SK-N-SH treated with all-trans-retinoic acid at 6 μM for 48 hours (cell line): ENCODE measurements at regions not wholly inside any gene's neighbourhood (a gene's known extent, or its start where the extent isn't known, plus 50 kb on each side); places are given as distances from the start of the nearest gene placed in this dataset.
"Not testable (repeated sequence)": the region's sequence is repeated elsewhere in the genome, so short reads cannot be mapped to it uniquely, and the experiment has no call there.

Experiments
- ATAC-seq: fragments of 200-7000 bp; cut with Tn5 transposase; 3 replicates; pipeline ENCODE4 v1.9.1; 2020; ENCODE audit warnings: mild to moderate bottlenecking, moderate library complexity
- ARNTL ChIP-seq: fragments of 450-650 bp; formaldehyde crosslinking; IDR thresholded peaks from 2 replicates; pipeline ENCODE4 v1.5.0; 2020; ENCODE audit warnings: low read depth, mild to moderate bottlenecking, moderate library complexity, borderline replicate concordance
- BACH2 ChIP-seq: fragments of 250-450 bp; sonication (Bioruptor Pico); IDR thresholded peaks from 2 replicates; pipeline ENCODE4 v1.9.0; 2021; ENCODE audit warnings: mild to moderate bottlenecking, borderline replicate concordance
- CREB5 ChIP-seq: fragments of 250-450 bp; sonication (Bioruptor Pico); IDR thresholded peaks from 2 replicates; pipeline ENCODE4 v1.5.1; 2020; ENCODE audit warnings: low read depth, mild to moderate bottlenecking, moderate library complexity
- CSDC2 ChIP-seq: fragments of 250-450 bp; sonication (Bioruptor Pico); IDR thresholded peaks from 2 replicates; pipeline ENCODE4 v1.5.0; 2020; ENCODE audit warnings: mild to moderate bottlenecking, moderate library complexity
- ESRRG ChIP-seq: fragments of 250-450 bp; sonication (Bioruptor Pico); IDR thresholded peaks from 2 replicates; pipeline ENCODE4 v1.6.1; 2021; ENCODE audit warnings: mild to moderate bottlenecking
- GLIS3 ChIP-seq: fragments of 250-450 bp; sonication (Bioruptor Pico); IDR thresholded peaks from 2 replicates; pipeline ENCODE4 v1.5.0; 2020; ENCODE audit warnings: mild to moderate bottlenecking, moderate library complexity
- ISL1 ChIP-seq: fragments of 250-450 bp; sonication (Bioruptor Pico); IDR thresholded peaks from 2 replicates; pipeline ENCODE4 v2.1.2; 2022; ENCODE audit warnings: mild to moderate bottlenecking, moderate library complexity
- OSR1 ChIP-seq: fragments of 250-450 bp; sonication (Bioruptor Pico); IDR thresholded peaks from 2 replicates; pipeline ENCODE4 v1.8.0; 2022; ENCODE audit warnings: moderate library complexity, mild to moderate bottlenecking, inconsistent platforms
- POU6F1 ChIP-seq: fragments of 250-450 bp; sonication (Bioruptor Pico); IDR thresholded peaks from 2 replicates; pipeline ENCODE4 v1.8.0; 2021; ENCODE audit warnings: low read depth, mild to moderate bottlenecking, moderate library complexity, borderline replicate concordance
- PPARA ChIP-seq: fragments of 250-450 bp; sonication (Bioruptor Pico); IDR thresholded peaks from 2 replicates; pipeline ENCODE4 v1.5.0; 2020; ENCODE audit warnings: mild to moderate bottlenecking, borderline replicate concordance
- TCF4 ChIP-seq: fragments of 250-450 bp; sonication (Bioruptor Pico); IDR thresholded peaks from 2 replicates; pipeline ENCODE4 v1.8.0; 2021; ENCODE audit warnings: mild to moderate bottlenecking, moderate library complexity, borderline replicate concordance
- TOX ChIP-seq: fragments of 250-450 bp; sonication (Bioruptor Pico); IDR thresholded peaks from 2 replicates; pipeline ENCODE4 v1.8.0; 2021; ENCODE audit warnings: mild to moderate bottlenecking, moderate library complexity, borderline replicate concordance
- ZC3H10 ChIP-seq: fragments of 250-450 bp; sonication (Bioruptor Pico); IDR thresholded peaks from 2 replicates; pipeline ENCODE4 v1.5.1; 2021; ENCODE audit warnings: mild to moderate bottlenecking, moderate library complexity
- ZFP3 ChIP-seq: fragments of 250-450 bp; sonication (Bioruptor Pico); IDR thresholded peaks from 2 replicates; pipeline ENCODE4 v1.5.0; 2020; ENCODE audit warnings: mild to moderate bottlenecking, moderate library complexity
- ZFP30 ChIP-seq: fragments of 450-650 bp; formaldehyde crosslinking; IDR thresholded peaks from 2 replicates; pipeline ENCODE4 v1.5.0; 2022; ENCODE audit warnings: mild to moderate bottlenecking, moderate library complexity
- ZNF70 ChIP-seq: fragments of 450-650 bp; formaldehyde crosslinking; IDR thresholded peaks from 2 replicates; pipeline ENCODE4 v1.5.0; 2020; ENCODE audit warnings: mild to moderate bottlenecking, moderate library complexity
- ZNF8 ChIP-seq: fragments of 450-650 bp; formaldehyde crosslinking; IDR thresholded peaks from 2 replicates; pipeline ENCODE4 v1.5.0; 2020; ENCODE audit warnings: mild to moderate bottlenecking, moderate library complexity
- TF ChIP-seq, protein P1 (sequence below): fragments of 250-450 bp; sonication (Bioruptor Pico); IDR thresholded peaks from 2 replicates; pipeline ENCODE4 v1.5.0; 2020; ENCODE audit warnings: mild to moderate bottlenecking, moderate library complexity
- TF ChIP-seq, protein P2 (sequence below): fragments of 250-450 bp; sonication (Bioruptor Pico); IDR thresholded peaks from 2 replicates; pipeline ENCODE4 v1.8.0; 2020; ENCODE audit warnings: mild to moderate bottlenecking, moderate library complexity, borderline replicate concordance
- TF ChIP-seq, protein P3 (sequence below): fragments of 250-450 bp; sonication (Bioruptor Pico); IDR thresholded peaks from 2 replicates; pipeline ENCODE4 v1.5.1; 2021; ENCODE audit warnings: mild to moderate bottlenecking, moderate library complexity

DNA sequence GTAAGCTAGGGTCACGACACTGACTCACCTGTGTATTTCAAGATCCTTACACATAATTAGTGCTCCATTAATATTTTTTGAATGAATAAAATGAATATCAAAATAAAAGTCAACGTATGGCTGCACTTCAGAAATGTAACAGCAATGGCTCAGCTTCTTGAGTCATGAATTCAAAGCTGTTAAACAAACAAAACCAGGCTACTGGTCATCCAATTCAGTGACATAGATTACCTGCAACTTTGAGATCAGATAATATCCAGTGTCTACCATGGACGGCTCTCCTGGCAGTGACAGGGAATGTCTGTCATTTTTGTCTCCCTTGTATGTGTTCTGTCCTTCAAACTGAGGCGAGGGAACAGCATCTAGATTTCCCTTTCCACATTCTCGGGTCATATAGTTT, 225.6 kb downstream of the EFCAB11 start (continued):
- TF ChIP-seq, protein P1, sequence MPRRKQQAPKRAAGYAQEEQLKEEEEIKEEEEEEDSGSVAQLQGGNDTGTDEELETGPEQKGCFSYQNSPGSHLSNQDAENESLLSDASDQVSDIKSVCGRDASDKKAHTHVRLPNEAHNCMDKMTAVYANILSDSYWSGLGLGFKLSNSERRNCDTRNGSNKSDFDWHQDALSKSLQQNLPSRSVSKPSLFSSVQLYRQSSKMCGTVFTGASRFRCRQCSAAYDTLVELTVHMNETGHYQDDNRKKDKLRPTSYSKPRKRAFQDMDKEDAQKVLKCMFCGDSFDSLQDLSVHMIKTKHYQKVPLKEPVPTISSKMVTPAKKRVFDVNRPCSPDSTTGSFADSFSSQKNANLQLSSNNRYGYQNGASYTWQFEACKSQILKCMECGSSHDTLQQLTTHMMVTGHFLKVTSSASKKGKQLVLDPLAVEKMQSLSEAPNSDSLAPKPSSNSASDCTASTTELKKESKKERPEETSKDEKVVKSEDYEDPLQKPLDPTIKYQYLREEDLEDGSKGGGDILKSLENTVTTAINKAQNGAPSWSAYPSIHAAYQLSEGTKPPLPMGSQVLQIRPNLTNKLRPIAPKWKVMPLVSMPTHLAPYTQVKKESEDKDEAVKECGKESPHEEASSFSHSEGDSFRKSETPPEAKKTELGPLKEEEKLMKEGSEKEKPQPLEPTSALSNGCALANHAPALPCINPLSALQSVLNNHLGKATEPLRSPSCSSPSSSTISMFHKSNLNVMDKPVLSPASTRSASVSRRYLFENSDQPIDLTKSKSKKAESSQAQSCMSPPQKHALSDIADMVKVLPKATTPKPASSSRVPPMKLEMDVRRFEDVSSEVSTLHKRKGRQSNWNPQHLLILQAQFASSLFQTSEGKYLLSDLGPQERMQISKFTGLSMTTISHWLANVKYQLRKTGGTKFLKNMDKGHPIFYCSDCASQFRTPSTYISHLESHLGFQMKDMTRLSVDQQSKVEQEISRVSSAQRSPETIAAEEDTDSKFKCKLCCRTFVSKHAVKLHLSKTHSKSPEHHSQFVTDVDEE (CRISPR knock-in tag): no peak
- TF ChIP-seq ISL1 (CRISPR knock-in tag) (no peak), ZFP3 (no peak), ARNTL (CRISPR knock-in tag) (no peak)
- TF ChIP-seq, all 23 proteins: peak for 0

DNA sequence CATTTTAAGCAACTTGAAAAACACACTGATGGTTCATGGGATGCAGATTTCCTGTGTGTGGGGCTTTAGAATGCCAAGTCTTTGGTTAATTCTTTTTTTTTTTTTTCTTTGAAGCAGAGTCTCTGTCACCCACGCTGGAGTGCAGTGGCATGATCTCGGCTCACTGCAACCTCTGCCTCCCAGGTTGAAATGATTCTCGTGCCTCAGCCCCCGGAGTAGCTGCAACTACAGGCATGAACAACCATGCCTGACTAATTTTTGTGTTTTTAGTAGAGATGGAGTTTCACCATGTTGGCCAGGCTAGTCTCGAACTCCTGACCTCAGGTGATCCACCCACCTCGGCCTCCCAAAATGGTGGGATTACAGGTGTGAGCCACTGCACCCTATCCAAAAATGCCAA, 228.3 kb downstream of the EFCAB11 start:
- ATAC-seq: not testable (repeated sequence)

GRCh38 chr14:89724628-89724960, 229.9 kb downstream of the EFCAB11 start:
- no peak for TF ChIP-seq ZNF70 (CRISPR knock-in tag)
- TF ChIP-seq ZNF8 (CRISPR knock-in tag): no peak
- TF ChIP-seq ZC3H10: no peak
- no peak for TF ChIP-seq GLIS3
- no peak for TF ChIP-seq ISL1 (CRISPR knock-in tag)
- no peak for TF ChIP-seq CREB5 (CRISPR knock-in tag)
- no peak for TF ChIP-seq CSDC2 (CRISPR knock-in tag)
- TF ChIP-seq ZFP30 (CRISPR knock-in tag): no peak
- TF ChIP-seq TOX (CRISPR knock-in tag): no peak
- TF ChIP-seq, protein P2, sequence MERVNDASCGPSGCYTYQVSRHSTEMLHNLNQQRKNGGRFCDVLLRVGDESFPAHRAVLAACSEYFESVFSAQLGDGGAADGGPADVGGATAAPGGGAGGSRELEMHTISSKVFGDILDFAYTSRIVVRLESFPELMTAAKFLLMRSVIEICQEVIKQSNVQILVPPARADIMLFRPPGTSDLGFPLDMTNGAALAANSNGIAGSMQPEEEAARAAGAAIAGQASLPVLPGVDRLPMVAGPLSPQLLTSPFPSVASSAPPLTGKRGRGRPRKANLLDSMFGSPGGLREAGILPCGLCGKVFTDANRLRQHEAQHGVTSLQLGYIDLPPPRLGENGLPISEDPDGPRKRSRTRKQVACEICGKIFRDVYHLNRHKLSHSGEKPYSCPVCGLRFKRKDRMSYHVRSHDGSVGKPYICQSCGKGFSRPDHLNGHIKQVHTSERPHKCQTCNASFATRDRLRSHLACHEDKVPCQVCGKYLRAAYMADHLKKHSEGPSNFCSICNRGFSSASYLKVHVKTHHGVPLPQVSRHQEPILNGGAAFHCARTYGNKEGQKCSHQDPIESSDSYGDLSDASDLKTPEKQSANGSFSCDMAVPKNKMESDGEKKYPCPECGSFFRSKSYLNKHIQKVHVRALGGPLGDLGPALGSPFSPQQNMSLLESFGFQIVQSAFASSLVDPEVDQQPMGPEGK (CRISPR knock-in tag): no peak
- TF ChIP-seq TCF4: no peak
- TF ChIP-seq, protein P1 (CRISPR knock-in tag): no peak
- TF ChIP-seq, protein P3, sequence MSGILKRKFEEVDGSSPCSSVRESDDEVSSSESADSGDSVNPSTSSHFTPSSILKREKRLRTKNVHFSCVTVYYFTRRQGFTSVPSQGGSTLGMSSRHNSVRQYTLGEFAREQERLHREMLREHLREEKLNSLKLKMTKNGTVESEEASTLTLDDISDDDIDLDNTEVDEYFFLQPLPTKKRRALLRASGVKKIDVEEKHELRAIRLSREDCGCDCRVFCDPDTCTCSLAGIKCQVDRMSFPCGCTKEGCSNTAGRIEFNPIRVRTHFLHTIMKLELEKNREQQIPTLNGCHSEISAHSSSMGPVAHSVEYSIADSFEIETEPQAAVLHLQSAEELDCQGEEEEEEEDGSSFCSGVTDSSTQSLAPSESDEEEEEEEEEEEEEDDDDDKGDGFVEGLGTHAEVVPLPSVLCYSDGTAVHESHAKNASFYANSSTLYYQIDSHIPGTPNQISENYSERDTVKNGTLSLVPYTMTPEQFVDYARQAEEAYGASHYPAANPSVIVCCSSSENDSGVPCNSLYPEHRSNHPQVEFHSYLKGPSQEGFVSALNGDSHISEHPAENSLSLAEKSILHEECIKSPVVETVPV: no peak
- no peak for TF ChIP-seq BACH2 (CRISPR knock-in tag)
- no peak for ATAC-seq

DNA sequence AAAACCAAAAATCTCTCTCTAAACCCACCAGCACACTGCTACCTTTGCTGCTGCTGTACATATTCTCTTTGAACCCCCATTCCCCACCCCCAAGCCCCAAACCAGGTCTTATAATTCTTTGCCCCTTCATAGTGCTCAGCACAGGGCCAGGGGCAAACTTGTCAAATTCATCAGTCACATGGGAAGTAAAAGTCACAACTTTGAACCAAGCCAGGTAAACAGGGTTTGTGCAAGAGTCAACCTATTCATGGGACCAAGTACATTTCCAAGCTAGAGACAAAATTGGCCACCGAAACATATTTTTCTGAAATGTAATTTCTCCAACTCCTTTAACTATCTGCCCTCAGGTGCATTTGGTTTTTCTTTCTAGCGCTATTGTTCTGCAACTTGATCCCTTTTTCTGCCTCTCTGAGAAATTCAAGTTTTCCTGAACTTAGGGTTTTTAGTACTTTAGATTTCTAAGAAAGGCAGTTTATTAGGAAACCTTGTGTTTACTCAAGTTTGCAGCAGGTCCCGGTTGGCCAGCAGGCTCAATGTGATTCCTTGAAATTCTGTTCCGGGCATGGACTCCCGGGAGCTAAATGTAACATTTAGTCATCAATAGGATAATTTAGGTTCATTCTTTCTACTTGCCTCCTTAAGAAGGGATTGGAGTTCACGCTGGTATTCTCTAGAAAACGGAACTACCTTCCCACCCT, 230.5 kb downstream of the EFCAB11 start:
- no peak for ATAC-seq
- TF ChIP-seq BACH2 (CRISPR knock-in tag) (no peak), GLIS3 (no peak), ARNTL (CRISPR knock-in tag) (no peak), CREB5 (CRISPR knock-in tag) (no peak), ZC3H10 (no peak), POU6F1 (CRISPR knock-in tag) (no peak), OSR1 (CRISPR knock-in tag) (no peak), PPARA (CRISPR knock-in tag) (no peak), ESRRG (no peak), ZNF70 (CRISPR knock-in tag) (no peak)
- TF ChIP-seq, protein P2 (CRISPR knock-in tag): no peak
